IMR-90 (cell line): ENCODE measurements at regions not wholly inside any gene's neighbourhood (a gene's known extent, or its start where the extent isn't known, plus 50 kb on each side); places are given as distances from the start of the nearest gene placed in this dataset.

Experiments
- ATAC-seq: fragments of 200-7000 bp; cut with Tn5 transposase; 2 replicates; pipeline ENCODE4 v1.9.1; 2020; ENCODE audit warnings: low read depth, mild to moderate bottlenecking, moderate library complexity
- BruUV-seq: library from RNA; stranded (reverse); fragments of 400-500 nt; replicated peaks from 2 replicates; lab custom pipeline; 2021; lab: Mats Ljungman, UMichigan
- CTCF ChIA-PET: fragments of 300-600 bp; formaldehyde crosslinking; extraction: SDS; loops from one replicate; lab custom pipeline; 2021; ENCODE audit warnings: antibody characterized with exemption; lab: Yijun Ruan, JAX
- POLR2A ChIA-PET: fragments of 300-600 bp; sonication (Branson Sonifier 250); formaldehyde crosslinking; loops from one replicate; lab custom pipeline; 2022; ENCODE audit warnings: antibody characterized with exemption; ENCODE audit not compliant: unreplicated experiment; lab: Charles Lee
- DNase-seq: peaks from one replicate; pipeline ENCODE4 v3.0.0; 2013
- H2AFZ ChIP-seq: replicated peaks from 2 replicates; pipeline ENCODE3; 2013; ENCODE audit warnings: low read length, mild to moderate bottlenecking; ENCODE audit not compliant: poor library complexity
- H2AK5ac ChIP-seq: 2 replicates; pipeline ENCODE4 v1.6.1; 2013; ENCODE audit warnings: low read depth, low read length, inconsistent platforms
- H2AK9ac ChIP-seq: replicated peaks from 2 replicates; pipeline ENCODE3; 2013; ENCODE audit warnings: mild to moderate bottlenecking, low read depth, low read length, moderate library complexity; ENCODE audit not compliant: poor library complexity
- H2BK120ac ChIP-seq: 2 replicates; pipeline ENCODE4 v1.6.1; 2013; ENCODE audit warnings: low read depth, low read length, inconsistent platforms
- H2BK15ac ChIP-seq: 3 replicates; pipeline ENCODE4 v1.6.1; 2013; ENCODE audit warnings: low read depth, low read length, inconsistent platforms
- H2BK20ac ChIP-seq: 2 replicates; pipeline ENCODE4 v1.6.1; 2013; ENCODE audit warnings: low read depth, mild to moderate bottlenecking, inconsistent platforms, low read length, moderate library complexity
- H2BK5ac ChIP-seq: 2 replicates; pipeline ENCODE4 v1.6.1; 2013; ENCODE audit warnings: mild to moderate bottlenecking, low read depth, low read length, inconsistent platforms; ENCODE audit not compliant: poor library complexity, severe bottlenecking
- H3K14ac ChIP-seq: replicated peaks from 2 replicates; pipeline ENCODE4 v1.6.1; 2013; ENCODE audit warnings: low read depth, low read length, inconsistent platforms
- H3K18ac ChIP-seq: 2 replicates; pipeline ENCODE4 v1.6.1; 2013; ENCODE audit warnings: low read depth, low read length, control low read depth
- H3K23ac ChIP-seq: 2 replicates; pipeline ENCODE4 v1.6.1; 2013; ENCODE audit warnings: low read depth, low read length, inconsistent platforms
- H3K27ac ChIP-seq: 2 replicates; pipeline ENCODE4 v1.5.1; 2013; ENCODE audit warnings: mild to moderate bottlenecking, control low read depth, low read length; ENCODE audit not compliant: insufficient read depth
- H3K27me3 ChIP-seq: 2 replicates; pipeline ENCODE4 v1.6.1; 2013; ENCODE audit warnings: low read length; ENCODE audit not compliant: control insufficient read depth, insufficient read depth
- H3K36me3 ChIP-seq: 2 replicates; pipeline ENCODE4 v1.6.1; 2013; ENCODE audit warnings: low read length, mixed read lengths; ENCODE audit not compliant: control insufficient read depth, insufficient read depth
- H3K4ac ChIP-seq: 2 replicates; pipeline ENCODE4 v1.6.1; 2013; ENCODE audit warnings: low read depth, low read length, inconsistent platforms
- H3K4me1 ChIP-seq: 2 replicates; pipeline ENCODE4 v1.6.1; 2013; ENCODE audit warnings: low read length, mixed read lengths; ENCODE audit not compliant: control insufficient read depth, insufficient read depth
- H3K4me2 ChIP-seq: 2 replicates; pipeline ENCODE4 v1.6.1; 2013; ENCODE audit warnings: low read depth, mild to moderate bottlenecking, control low read depth, low read length, moderate library complexity
- H3K4me3 ChIP-seq: 2 replicates; pipeline ENCODE4 v1.5.1; 2013; ENCODE audit warnings: low read depth, mild to moderate bottlenecking, control low read depth, low read length, moderate library complexity; ENCODE audit not compliant: insufficient read depth
- H3K56ac ChIP-seq: 2 replicates; pipeline ENCODE4 v1.6.1; 2013; ENCODE audit warnings: low read length, inconsistent platforms; ENCODE audit not compliant: insufficient read depth; ENCODE audit errors: extremely low read depth
- H3K79me1 ChIP-seq, 2 experiments: 2 replicates each; pipeline ENCODE4 v1.6.1; 2013; ENCODE audit warnings: low read length in 2 of 2, inconsistent platforms in 1 of 2, low read depth in 1 of 2
- H3K9ac ChIP-seq: 2 replicates; pipeline ENCODE4 v1.6.1; 2013; ENCODE audit warnings: low read depth, low read length, control low read depth
- H3K9me1 ChIP-seq: 2 replicates; pipeline ENCODE4 v1.6.1; 2013; ENCODE audit warnings: low read length, inconsistent platforms; ENCODE audit not compliant: insufficient read depth
- H3K9me3 ChIP-seq: 2 replicates; pipeline ENCODE4 v1.6.1; 2013; ENCODE audit warnings: low read length; ENCODE audit not compliant: control insufficient read depth, insufficient read depth
- H4K20me1 ChIP-seq: 2 replicates; pipeline ENCODE4 v1.6.1; 2013; ENCODE audit warnings: low read length, inconsistent platforms; ENCODE audit not compliant: insufficient read depth
- H4K5ac ChIP-seq: 2 replicates; pipeline ENCODE4 v1.6.1; 2013; ENCODE audit warnings: mild to moderate bottlenecking, low read depth, low read length, control low read depth
- H4K8ac ChIP-seq, 2 experiments: 2 replicates each; pipeline ENCODE4 v1.6.1; 2013; ENCODE audit warnings: low read depth in 2 of 2, low read length in 2 of 2, control low read depth in 1 of 2, inconsistent platforms in 1 of 2
- H4K91ac ChIP-seq: 2 replicates; pipeline ENCODE4 v1.6.1; 2013; ENCODE audit warnings: low read depth, low read length, inconsistent platforms; ENCODE audit not compliant: insufficient read depth
- CEBPB ChIP-seq: IDR thresholded peaks from 2 replicates; pipeline ENCODE4 v1.6.1; 2012; ENCODE audit warnings: low read depth, low read length, improper control_type of control experiment
- MAFK ChIP-seq: IDR thresholded peaks from 2 replicates; pipeline ENCODE4 v1.6.1; 2012; ENCODE audit warnings: low read depth, low read length, improper control_type of control experiment
- WGBS, 2 experiments: methylation state at CpG; one replicate each; pipeline versions ENCODE4 v1.1.5 to v1.1.7; 2013; ENCODE audit warnings: missing lambda C conversion rate in 2 of 2; ENCODE audit not compliant: insufficient read length in 1 of 2; ENCODE audit errors: extremely low coverage in 2 of 2; 5-methylcytosine and 5-hydroxymethylcytosine counted together
- dilution Hi-C: fragments of 300-500 bp; cut with HindIII; formaldehyde crosslinking; loops from one replicate; pipeline ENCODE4 v1.14.3; 2018; ENCODE audit warnings: low sequenced_read_pairs; ENCODE audit not compliant: unreplicated experiment
- in situ Hi-C: fragments of 300-500 bp; cut with MboI; formaldehyde crosslinking; loops from 3 replicates; pipeline ENCODE4 v1.14.3; 2019; ENCODE audit warnings: low sequenced_read_pairs, inconsistent platforms, mixed read lengths
- intact Hi-C: fragments of 100-400 bp; cut with micrococcal nuclease; formaldehyde crosslinking; loops from 2 replicates; pipeline ENCODE4 v1.10.0; 2022

- H3K4me2 ChIP-seq = no peak overlapping the region
- no peak overlapping the region for H3K27ac ChIP-seq
- H3K9me3 ChIP-seq = no peaks in the 10 kb centered on the region
- H3K4ac ChIP-seq = no peak overlapping the region
- DNase-seq = no peak
- no peak overlapping the region for H3K23ac ChIP-seq
- no peak overlapping the region for H3K14ac ChIP-seq
- no peak overlapping the region for H2BK120ac ChIP-seq
- H2AFZ ChIP-seq = no peak overlapping the region
- no peak overlapping the region for H2AK9ac ChIP-seq
- no peak overlapping the region for H2BK15ac ChIP-seq
- no peaks in the 10 kb centered on the region for H3K27me3 ChIP-seq
- no peak overlapping the region for H2BK20ac ChIP-seq
- no peaks in the 10 kb centered on the region for H3K79me1 ChIP-seq
- ChIA-PET CTCF (interaction anchor here (1.0 to 1.3 kb wide), 2 partner anchors 11 to 63 kb away, joined by 3 to 4 read pairs; no protein-coding TSS in a partner anchor), POLR2A (no interaction called here)
- H3K4me1 ChIP-seq = no peaks in the 10 kb centered on the region
- TF ChIP-seq MAFK (no peak), CEBPB (peak; percentile 22; the same call in 1 of the 2 replicates)
- H3K56ac ChIP-seq = no peak overlapping the region
- H4K91ac ChIP-seq = no peak overlapping the region
- dilution Hi-C loops (no loop called here), intact Hi-C loops (no loop called here), in situ Hi-C loops (no loop called here)
- WGBS, 2 experiments = no CpG with 5 or more reads among the region's 3 CpGs
- no peak overlapping the region for H2AK5ac ChIP-seq
- H3K9me1 ChIP-seq = no peaks in the 10 kb centered on the region
- no peak overlapping the region for H2BK5ac ChIP-seq
- no peak overlapping the region for H3K18ac ChIP-seq
- no peak overlapping the region for H4K8ac ChIP-seq
- H4K20me1 ChIP-seq = no peaks in the 10 kb centered on the region
- no peak overlapping the region for H3K9ac ChIP-seq
- no TSS peak for BruUV-seq
- H3K4me3 ChIP-seq = no peak overlapping the region
- H4K5ac ChIP-seq = no peak overlapping the region
- no peak for ATAC-seq
- no peaks in the 10 kb centered on the region for H3K36me3 ChIP-seq
These were observed 521.2 kb downstream of the KCNA4 start for GRCh38 chr11:29495676-29496075.
